ENCODE measurements at regions not wholly inside any gene's neighbourhood (a gene's known extent, or its start where the extent isn't known, plus 50 kb on each side); places are given as distances from the start of the nearest gene placed in this dataset.
A peak's percentile ranks its signal among the peaks of the same experiment; 100 is the strongest.

DNA sequence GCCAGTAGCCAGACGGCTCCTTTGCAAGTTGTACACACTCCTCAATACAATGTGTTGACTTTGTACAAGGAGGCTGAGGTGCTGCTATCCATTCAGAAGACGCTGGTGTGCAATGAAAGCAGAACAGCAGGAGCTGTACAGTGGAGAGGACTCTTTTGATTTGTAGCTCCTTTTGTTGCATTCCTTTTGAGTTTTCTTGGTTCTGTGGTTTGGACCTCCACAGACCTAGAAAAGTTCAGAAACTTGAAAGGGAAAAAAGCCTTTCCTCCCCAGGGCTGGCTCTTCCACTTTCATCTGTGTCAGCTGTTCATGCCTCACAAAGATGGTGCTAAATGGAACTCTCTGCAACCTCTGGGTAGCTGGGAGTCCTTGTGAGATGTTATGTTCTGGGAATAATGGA, 117.4 kb downstream of the MAT2B start:
- no peak for DNase-seq (ENCODE audit: low read depth)

DNA sequence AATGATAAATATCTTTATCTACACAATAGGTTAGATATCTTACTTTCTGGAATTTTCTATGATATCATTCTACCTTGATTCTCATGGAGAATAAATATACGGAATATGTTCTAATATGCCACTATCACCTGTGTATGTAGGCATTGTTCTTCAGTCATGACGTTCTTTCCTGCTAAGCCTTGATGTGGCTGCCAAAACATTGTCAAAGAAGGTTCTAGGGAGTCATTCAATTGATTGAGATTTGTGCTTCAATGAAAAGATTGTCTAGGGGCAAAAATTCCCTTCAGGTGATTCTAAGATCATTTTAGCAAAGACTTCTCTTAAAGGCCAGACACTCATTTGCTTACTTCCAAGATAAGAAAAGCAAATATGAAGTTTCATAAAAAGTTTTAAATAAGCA, 118.1 kb downstream of the MAT2B start:
- no peak for DNase-seq (ENCODE audit: low read depth)

DNA sequence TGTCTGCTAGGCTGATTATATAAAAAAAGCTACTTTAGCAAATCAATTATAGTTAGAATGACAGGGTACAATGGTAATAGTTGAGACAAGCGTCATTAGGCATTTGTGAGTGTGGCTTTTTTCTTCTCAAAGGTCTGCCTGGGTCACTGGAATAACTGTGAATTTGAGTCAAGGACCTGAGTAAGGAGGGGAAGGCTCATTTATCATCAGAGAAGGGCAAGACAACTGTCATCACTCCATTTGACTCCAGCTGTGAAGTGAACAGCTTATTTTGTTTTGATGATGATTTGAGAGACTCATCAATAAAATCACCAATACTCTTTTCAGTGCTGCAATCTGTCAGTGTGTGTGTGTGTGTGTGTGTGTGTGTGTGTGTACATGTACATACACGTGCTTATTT, 118.6 kb downstream of the MAT2B start:
- no peak for DNase-seq (ENCODE audit: low read depth)

DNA sequence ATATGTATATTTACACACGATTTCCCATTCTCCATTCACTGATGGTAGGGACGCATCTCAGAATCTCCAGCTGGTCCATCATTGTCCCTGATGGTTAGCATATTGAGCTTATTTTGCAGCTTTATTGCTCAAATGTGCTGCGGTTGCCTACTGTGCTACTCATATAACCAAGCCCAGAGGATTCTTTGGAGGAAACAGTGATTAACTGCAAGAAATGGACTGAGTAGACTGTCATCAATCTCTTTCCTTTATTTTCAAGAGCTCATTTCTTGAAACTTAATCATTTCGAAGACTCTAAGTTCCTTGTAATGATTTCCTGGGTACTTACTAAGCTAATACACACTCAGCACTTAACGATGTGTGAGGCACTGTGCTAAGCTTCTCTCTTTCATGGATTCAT, 119.0 kb downstream of the MAT2B start:
- DNase-seq (ENCODE audit: low read depth) = no peak

DNA sequence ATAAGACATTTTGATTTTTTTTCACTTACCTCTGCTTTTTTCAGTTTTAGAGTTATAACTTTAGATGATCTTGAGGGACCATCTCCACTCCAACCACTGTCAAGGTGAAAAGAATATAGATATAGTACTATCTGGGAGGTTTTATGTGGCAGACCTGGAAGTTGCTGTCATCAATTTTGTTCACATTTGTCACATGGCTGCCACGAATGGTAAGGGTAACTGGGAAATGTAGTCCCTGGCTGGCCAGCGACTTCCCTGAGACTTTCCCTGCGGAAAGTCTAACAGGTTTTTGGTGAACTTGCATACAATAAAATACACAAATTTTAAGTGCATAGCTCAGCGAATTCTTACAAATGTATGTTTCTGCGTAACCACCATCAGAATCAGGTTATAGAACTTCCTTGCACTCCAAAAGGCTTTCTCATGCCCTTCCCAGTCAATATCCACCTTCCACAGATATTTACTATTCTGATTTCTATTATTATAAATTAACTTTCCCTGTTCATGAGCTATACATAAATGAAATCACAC, 121.5 kb downstream of the MAT2B start:
- DNase-seq (ENCODE audit: low read depth) = no peak

DNA sequence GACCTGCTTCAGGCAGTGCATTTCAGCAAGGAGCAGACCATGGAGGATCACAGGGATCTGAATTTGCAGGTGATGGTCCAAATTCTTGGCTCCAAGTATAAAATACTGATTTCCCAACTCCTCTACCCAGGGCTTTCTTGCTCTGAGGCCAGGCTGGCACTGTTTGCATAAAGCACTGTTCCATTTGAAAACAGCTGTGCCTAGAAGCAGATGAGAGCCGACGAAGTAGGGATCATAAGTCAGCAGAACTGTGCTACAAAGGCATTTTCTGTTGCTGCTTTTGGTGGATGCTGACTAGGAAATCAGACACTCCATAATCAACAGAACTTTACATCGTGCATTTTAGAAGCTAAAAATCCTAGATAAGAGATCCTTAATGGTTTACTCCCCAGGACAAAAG, 126.4 kb downstream of the MAT2B start:
- no peak for DNase-seq (ENCODE audit: low read depth)

DNA sequence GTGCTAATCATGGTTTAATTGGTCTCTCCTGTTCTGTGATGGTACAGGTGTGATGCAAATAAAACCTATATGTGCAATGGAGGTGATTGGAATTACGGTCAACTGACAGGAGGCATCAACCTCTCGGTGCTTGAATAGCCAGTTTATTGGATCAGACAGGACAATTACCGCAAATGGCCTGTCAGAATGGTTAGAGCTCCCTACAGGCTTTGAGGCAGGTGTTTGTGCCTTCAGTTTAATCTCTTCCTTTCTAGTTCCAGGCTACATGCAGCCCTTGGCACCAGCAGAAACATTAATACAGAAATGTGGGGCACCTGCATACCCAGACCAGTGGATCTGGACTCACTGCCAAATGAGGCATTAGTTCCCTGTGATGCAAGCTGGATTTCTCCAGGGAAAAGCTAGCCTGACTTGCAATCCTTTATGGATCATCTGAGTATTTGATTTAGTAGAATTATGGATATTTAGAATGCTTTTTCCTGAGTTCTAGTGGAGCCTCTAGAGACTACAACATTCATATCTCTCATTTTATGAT, 128.6 kb downstream of the MAT2B start:
- no peak for DNase-seq (ENCODE audit: low read depth)

DNA sequence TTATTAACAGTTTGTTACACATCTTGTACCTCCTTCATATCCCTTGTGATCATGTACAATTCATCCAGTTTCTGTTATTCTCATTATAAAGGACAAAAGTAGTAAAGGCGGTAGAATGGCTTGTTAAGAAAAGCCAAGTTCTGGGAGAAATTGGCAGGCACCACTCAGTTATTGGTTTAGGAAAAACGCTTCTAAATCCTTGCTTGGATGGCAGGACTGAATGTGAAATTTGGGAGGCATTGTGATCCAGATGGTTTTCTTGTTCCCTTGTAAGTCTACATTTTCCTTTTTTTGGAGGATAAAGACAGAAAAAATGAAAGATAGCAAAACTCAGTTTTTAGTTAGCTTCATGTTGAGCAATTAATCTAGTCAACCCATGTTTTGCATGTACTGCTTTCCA, 130.2 kb downstream of the MAT2B start:
- no peak for DNase-seq (ENCODE audit: low read depth)

DNA sequence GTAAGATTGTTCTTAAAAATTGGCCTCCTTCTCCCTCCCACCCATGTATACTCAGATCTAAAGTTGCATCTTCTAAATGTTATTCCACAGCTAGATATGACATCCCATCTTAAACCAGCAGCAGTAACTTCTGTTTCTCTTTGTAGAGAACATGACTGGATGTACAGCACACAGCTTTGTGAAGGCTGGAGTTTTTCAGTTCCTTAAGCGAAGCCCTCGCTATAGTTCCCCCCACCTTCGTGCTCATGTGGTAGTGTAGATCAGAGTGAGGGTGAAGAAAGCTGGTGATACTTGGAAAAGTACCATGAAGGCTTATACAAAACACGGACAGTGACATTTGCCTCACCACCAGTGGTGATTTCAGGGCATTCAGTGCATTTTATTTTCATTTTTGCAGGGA, 137.5 kb downstream of the MAT2B start:
- no peak for DNase-seq (ENCODE audit: low read depth)

DNA sequence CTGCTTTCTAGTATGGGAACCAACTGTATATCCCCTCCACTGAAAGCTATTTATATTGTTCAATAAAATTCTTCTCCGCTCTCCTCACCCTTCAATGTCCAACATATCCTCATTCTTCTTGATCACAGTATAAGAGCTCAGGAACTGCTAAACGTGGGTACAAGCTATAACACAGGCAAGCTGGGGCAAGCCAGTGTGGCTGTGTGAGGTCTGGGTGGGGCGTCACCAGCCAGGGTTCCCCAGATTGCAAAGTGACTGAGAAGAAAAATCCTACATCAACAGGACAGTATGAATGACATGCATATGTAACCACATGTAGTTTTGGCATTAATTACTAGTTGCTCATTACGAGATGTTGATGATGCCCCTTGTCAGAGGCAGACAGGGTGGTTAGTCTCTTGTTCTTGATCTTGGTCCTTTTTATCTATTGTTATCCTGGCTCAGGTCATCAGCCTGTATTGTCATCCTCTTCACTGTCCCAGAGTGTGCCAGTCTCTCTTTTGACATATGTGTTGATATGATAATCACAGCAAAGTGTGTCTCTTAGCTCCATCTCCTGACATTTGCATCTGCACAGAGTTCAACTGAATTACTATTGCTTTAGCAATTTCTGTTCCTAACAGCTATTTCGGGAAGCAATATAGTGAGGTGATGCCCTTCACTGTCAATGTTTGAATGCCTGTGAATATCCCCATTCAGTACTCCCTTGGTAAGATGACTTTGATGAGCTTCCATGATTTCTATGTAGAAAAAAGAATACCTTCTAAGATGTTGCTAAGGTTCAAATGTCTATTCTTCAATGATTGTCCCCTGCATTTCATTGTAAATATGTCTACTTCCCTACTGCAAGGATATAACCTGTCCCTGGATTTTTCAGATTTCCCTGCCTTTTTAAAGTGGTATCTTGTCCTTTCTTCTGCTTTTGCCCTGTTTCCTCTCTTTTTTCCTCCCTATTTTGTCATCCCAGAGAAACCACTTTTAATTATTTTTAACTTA, 140.3 kb downstream of the MAT2B start:
- no peak for DNase-seq (ENCODE audit: low read depth)

DNA sequence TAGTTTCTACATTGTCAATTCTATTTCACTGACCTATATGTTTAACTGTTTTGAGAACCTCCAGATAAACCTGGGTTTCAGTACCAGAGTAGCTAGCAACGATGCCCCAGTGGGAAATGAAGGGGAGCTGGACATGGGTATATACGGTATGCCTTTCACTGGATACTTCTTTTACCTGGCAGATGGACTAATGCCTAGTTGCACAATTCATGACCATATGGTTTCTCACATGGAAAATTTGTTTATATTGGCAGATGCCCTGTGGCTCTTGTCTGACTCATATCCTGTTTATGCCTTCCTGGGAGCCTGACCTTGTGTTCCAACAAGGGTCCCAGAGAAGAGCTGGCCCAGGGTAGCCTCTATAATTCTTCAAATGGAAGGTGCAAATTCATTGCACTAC, 144.1 kb downstream of the MAT2B start:
- DNase-seq (ENCODE audit: low read depth) = peak; percentile 84

DNA sequence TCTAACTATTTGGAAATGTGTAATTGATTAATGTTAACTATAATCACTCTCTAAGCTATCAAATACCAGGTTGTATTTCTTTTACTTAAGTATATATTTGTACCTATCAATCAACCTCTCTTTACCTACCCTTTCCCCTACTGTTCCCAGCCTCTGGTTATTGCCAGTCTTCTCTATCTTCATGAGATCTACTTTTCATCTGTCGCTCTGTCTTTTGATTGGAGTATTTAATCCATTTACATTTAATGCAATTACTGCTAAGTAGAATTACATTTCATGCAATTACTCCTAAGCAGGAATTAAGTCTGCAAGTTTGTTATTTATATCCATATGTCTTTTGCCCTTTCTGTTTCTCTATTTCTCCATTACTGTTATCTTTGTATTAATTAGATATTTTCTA, 148.1 kb downstream of the MAT2B start:
- DNase-seq (ENCODE audit: low read depth) = no peak

DNA sequence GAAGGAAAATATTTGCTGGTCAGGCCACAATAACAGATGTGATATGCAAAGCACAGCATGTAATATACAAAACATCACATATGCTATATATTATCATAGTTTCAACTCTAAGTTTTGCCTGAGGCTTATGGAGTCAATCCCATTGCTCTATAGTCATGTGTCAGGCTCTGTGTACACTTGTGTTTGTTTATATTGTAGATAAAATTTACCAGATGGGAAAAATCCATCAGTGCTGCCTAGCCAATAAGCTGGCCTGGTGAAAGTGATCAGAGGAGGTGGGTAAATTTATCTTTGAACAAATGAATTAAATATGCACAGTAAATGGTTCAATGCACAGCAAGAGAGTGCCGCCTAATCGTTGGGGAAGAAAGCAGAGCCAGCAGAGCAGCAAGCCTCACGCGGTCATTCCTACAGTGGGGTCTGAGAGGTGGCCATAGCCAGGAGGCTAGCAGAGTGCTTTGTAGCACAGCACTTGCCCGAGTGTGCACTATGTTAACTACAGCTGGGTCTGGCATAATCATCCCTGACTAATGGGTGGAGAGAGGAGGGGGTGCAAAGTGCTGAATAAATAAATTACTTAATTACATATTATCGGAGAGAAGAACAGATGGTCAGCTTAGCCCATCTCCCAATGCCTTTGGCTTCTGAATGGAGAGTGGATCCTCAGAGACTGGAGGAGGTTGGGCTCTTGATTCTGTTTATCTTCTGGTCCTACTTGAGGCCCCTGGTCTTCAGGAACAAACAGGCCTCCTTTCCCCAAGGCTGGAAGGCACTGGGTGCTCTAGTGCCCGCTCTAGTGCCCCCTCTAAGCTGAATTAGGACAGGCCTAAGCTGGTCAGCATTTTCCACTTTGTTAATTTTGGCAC, 153.5 kb downstream of the MAT2B start:
- DNase-seq (ENCODE audit: low read depth) = no peak

DNA sequence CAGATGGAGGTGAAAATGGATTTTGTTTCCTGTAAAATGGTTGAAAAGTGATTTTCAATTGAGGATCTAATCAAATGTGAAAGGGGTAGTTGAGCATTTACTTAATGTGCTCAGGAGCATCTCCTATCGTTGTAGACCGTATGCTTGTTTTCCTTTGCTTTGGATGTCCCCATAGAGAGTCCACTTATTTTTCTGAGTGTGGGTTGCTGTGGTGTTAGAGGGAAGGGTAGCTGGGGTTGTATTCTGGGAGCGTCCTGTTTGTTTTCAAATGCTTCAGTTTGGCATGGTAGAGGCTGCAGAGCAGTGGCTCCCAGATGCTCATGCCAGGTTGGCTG, 154.1 kb downstream of the MAT2B start:
- no peak for DNase-seq (ENCODE audit: low read depth)

DNA sequence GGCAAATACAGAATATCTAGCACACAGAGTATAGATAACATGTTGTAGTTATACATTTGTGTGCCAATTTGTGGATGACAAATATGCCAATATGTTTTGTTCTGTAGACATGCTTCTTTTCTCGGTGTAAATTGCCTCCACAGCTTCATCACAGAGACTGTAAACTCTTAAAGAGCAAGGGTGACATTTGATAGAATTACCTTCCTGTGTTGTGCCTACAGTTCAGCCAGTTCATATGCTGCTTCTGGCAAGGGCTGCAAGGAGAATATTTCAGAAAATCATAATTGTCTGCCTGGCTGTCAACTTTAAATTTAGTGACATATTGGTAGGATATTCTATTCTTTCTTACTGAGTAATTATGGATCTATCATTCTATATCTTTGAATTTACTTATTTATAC, 155.1 kb downstream of the MAT2B start:
- DNase-seq (ENCODE audit: low read depth) = no peak

DNA sequence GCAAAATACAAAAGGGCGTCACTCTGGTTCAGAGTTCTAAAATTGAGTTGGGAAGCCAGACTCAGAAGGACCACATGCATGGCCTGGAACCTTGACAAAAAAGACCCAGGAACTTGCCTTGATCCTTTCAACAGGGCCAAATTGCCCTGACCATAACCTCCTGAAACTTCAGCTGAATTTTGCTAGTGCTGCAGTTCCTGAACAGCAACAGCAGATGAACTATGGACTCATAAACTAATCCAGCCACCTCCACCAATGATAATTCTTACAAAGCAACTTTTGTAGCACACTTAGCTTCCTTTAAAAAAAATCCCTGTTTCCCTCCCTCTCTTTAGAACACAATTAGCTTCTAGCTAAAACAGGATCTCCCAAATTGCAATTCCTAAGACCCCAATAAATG, 155.9 kb downstream of the MAT2B start:
- DNase-seq (ENCODE audit: low read depth) = no peak

DNA sequence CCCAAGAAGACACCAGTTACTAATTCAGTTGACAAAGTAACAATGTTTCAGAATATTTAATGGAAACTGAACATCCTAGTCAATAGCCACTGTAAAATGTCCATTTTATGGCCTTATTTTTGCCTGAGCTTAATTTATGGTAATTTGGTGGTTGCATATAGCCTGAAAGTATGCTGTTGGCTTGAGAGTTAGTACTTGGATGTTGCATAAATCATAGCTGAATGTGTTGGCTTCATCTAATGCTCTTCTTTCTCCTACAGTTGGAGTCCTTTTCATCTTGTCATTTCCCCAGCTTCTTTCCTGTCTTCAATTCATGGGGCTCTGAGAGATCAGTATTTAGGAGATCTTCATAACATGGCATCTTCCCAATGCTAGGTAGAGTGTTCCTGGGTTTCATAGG, 164.6 kb downstream of the MAT2B start:
- DNase-seq (ENCODE audit: low read depth) = no peak

DNA sequence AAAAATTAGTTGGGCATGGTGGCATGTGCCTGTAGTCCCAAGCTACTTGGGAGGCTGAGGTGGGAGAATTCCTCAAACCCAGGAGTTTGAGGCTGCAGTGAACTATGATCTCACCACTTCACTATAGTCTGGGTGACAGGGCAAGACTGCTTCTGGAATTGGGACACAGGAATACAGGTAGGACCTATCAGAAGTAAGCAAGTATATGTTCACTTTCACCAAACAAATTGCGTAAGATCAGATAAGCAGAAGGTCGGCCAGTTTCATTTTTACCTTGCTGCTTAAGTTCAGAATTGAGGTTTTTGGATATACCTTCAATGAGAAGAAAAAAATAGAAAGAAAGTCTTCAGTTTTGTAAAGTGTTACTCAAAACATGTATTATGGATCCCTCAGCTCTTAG, 171.7 kb downstream of the MAT2B start:
- peak; percentile 1 for DNase-seq (ENCODE audit: low read depth)

DNA sequence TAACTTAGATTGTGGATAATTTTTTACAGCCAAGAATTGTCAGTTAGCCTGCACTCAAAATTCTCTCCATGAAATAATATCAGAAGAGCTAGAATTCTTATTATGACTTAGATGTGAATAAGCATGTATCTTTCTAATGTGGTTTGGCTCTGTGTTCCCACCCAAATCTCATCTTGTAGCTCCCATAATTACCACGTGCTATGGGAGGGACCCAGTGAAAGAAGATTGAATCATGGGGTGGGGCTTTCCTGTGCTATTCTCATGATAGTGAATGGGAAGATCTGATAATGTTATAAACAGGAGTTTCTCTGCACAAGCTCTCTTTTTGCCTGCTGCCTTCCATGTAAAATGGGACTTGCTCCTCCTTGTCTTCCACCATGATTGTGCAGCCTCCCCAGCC, 176.8 kb downstream of the MAT2B start:
- no peak for DNase-seq (ENCODE audit: low read depth)

DNA sequence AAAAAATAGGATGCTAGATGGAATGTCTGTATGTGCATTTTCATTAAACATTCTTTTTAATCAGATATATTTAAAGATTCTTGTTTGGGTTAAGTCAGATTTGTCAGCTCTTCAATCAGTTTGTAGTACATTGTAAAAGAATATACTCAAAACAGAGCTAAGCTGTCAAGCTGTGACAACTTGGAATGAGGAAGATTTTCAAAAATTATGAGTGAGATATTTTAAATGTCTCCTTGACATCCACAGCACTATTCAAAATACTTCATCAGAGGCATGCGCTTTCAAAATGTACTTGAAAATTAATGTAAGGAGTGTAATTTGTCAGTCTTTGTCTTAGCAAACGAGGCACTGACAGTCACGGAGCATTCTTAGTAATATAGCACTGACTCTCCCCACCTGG, 182.0 kb downstream of the MAT2B start:
- DNase-seq (ENCODE audit: low read depth) = no peak

DNA sequence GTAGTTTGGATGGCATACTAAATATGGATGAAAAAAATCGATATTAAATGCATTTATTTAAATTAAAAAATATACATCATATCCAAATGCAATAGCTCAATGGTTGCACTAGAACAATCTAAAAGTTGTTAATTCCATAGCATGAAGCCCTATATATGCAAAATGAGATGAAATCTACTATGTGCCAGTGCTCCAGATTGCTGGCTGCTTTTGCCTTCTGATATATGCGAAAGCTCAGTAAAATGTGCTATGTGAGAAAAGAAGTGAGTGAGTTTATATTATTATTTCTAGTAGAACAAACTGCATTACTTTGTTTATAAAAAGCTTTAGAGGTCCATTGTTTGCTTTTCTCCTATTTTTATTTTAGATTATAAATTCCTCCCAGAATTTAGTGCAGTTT, 186.7 kb downstream of the MAT2B start:
- no peak for DNase-seq (ENCODE audit: low read depth)

DNA sequence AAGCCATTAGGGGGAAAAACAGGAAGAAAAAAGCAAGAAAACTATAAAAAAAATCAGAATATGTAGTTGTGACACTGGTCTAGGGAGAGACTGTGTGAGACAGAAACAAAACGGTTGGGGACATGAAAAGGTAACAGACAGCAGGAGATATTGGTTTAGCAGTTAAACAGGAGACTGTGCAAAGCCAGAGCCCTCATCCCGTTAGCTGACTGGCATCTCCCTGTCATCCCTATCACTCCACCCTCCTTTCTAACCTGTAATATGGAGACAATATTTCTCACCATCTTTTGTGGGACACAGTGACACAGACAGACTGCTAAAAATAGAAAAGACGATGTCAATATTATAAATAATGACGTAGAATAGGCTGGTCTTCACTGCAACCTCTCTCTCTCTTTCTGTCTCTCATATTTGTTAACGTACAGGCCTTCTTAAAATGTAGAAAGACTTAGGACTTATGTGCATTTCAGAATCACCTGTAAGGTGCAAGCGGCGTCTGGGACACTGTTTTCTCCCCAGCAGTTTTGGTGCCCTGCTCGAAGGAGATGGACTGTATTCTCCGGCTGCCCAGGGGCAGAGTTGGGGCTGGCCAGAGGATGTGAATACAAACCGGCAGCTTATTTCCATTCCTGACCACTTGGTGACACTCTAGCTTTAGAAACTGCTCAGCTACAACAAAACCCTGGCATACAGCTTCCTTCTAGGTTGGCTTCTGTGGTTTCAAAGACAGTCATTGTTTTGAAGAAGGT, 190.6 kb downstream of the MAT2B start:
- DNase-seq (ENCODE audit: low read depth) = peak; percentile 85
